SIG-M5 treated with dmso at 0.1 percent for 504 hours (cell line): ENCODE measurements at regions not wholly inside any gene's neighbourhood (a gene's known extent, or its start where the extent isn't known, plus 50 kb on each side); places are given as distances from the start of the nearest gene placed in this dataset.

Experiments
- DNase-seq: peaks from one replicate; lab custom pipeline; 2025; ENCODE audit not compliant: unreplicated experiment; lab: John Stamatoyannopoulos, UW

DNA sequence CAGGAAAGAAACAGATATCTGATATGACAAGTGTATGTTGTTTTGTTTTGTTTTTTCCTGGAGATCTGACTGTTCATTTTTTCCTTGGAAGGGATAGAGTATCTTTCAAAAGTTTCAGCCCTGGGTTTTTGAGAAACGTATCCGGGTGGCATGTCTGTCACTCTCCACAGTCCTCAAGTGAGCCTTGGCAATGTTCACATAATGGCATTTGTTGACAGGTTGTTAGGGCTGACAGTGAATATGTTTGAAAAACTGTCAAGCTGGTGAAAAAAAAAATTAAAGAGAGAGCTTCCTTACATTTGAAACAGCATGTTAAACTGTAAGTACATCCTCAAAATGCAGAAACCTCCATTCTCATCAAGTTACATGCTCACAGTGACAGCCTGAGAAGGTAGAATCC lies 113.0 kb upstream of the DYNLRB2 start:
- DNase-seq, result no peak

DNA sequence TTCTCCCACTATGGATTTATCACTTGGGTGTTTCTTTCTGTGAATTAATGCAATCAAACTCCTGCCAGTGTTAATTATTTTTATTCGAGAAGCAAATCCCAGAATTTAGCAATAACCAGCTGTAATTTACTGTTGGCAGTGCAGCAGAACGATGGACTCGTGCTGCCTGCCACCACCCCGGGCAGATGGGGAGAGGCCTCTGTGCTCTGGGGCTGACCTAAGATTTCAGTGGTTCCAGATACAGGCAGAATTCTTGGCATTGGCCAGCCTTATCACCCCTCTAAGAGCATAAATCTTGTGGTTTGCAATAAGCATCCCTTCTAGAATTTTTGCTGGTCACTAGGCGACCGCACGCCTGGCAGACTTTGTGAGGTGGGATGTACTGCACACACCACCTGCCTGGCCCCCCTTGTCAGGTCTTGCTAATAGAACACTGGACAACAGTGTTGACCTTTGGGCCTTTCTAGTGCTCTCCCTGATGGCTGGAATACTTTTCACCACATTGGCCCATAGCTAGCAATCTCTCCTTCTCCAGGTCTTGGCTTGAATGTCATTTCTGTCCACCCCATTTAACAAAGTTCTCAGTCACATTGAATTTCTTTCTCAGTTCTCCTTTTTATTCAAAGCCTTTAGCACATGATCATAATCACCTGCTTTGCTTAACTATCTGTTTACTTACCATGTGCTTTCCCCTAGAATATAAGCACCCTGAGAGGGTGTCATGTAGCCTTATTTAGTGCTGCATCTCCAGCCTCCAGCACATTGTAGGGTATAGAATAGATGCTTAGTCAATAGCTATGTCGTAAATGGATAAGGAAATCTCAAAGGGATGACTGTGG lies 122.1 kb upstream of the DYNLRB2 start:
- DNase-seq, result no peak

- no peak for DNase-seq
Measured at GRCh38 chr16:80417706-80418271, 123.0 kb upstream of the DYNLRB2 start.

DNA sequence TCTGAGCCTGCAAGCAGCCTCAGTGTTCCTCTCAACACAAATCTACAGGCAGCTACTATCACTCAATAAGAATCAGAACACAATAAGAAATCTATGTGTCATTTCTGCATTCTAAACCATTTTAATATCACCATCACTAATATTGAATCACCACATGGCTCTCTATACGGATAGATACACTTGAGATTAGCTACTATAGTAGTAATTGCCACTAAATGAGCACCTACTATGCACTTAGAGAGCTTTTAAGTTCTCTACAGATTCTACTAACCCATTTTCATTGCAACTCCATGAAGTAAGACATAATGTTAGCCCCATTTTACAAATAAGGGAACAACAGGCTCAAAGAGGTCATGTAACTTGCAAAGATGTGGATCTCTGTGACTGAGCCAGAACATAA lies 132.8 kb upstream of the DYNLRB2 start:
- DNase-seq, result no peak

DNA sequence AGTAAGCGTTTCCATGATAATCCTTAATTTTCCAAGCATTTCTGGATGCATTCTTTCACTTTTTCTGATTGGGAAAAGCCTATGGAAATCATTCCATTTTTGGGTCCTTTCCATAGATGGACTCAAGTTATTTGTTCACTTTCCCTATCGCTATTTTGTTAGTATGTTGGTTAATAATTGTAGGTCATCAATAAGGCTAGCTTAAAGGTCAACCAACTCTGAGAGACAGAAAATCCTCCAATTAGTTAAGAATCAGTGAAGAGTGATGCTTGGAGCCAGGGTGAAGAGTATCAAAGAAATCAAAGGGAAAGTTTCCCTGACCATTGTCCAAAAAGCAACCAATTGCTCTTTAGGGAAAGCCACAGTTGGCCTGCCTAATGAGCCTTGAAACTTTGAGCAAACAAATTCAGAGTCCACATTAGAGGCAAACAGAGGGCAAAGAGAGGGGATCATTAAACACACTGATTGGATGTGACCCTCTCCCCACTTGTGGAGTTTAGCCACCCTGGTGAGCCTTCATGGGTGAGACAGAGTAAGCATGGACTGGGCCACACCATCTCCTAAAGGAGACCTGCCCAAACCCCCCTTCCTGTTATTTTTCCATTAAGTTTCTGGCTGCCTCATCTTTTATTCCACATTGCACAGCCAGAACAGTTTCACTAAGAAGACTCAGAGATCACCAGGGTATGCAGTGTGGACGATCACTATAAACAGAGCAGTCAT lies 133.4 kb upstream of the DYNLRB2 start:
- DNase-seq, result no peak

GRCh38 chr16:80404847-80405246 lies 135.9 kb upstream of the DYNLRB2 start:
- no peak for DNase-seq

DNA sequence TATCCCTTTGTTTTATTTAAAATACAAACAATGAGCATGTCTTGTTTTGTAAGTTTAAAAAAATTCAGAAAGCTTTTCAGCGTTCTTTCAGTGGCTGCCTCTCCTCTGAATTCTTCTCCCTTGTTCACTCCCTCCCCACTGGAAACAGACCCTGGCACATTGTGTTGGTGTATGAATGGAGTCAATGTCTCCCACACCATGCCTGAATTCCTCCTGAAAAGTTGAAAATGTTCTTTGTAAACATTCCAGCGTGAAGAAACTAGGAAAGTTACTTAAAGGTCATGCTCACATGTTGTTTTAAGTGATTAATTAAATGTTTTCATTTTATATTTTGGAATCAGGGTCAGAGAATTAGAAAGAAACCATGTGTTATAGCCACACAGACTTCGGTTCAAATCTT lies 136.9 kb upstream of the DYNLRB2 start:
- no peak for DNase-seq

GRCh38 chr16:80390871-80391489 lies 149.8 kb upstream of the DYNLRB2 start:
- DNase-seq, result no peak

DNA sequence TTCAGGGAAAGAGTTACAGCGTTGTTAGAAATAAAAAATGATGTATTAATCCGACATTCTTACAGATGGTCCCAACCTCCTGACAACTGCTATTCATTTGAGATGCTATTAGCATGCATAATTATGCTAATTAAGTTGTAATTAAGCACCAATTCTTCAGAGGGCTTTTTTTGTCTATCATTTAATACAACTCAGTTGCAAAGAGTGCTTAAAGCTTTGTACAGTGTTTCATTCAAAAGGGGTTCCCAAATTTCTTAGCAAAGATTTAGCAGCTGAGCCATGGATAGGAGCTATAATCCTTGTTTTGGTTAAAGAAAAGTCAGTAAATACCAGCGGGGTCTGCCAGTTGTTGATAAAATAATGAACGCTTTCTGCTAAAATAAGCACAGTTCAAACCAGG lies 150.7 kb upstream of the DYNLRB2 start:
- DNase-seq, result no peak

DNA sequence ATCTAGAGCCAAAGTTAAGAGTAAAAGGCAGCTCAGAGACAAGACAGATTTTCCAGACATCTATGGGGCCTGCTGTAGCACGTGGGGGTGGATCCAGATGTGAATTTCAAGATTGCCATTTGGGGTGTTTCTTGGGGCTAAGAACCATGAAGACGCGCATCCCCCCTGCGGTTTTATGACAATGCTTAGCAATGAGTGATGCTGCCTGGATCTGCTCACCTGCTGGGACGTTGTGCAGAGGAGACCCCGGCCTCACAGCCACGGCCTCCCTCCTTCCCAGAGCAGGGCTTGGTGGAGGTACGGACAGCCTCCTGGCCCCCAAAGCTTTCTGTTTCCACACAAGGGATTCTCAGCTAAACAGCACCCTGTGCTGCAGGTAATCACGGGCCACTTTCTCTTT lies 151.5 kb upstream of the DYNLRB2 start:
- DNase-seq, result no peak

GRCh38 chr16:80387318-80387921 lies 153.4 kb upstream of the DYNLRB2 start:
- no peak for DNase-seq

DNA sequence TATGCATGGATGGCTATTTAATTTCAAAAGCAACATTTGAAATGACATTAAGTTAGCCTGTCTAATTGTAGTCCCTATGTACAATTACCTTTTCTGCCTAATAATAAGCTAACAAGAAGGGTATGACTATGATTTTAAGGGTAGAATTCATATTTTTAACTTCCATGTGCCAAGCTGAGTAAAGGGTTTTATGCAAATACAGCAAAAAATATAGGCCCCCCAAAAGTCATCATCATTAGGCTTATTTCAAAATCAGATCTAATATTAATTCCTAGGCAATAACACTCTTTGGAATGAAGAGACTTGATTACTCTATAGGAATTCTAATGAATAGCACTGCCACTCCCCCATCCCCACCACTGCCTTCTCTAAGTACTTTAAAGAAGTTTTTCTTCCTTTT lies 155.9 kb upstream of the DYNLRB2 start:
- no peak for DNase-seq

DNA sequence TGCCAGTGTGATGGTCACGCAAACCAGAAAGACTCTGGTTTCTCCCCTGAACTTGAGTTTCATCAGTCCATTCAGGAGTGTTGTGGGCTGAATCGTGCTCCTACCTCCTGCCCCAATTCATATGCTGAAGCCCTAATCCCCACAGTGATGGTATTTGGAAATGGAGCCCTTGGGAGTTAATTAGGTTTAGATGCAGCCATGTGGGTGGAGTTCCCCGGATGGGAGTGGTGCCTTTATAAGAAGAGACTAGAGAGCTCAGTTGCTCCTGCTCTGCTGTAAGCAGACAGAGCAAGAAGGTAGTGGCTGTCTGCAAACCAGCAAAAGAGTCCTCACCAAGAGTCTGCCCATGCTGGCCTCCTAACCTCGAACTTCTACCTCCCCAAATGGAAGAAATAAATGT lies 160.3 kb upstream of the DYNLRB2 start:
- no peak for DNase-seq

- DNase-seq, result no peak
Measured at GRCh38 chr16:80377096-80377956, 163.5 kb upstream of the DYNLRB2 start.

- no peak for DNase-seq
Measured at GRCh38 chr16:80375973-80376372, 164.8 kb upstream of the DYNLRB2 start.

- DNase-seq, result no peak
Measured at GRCh38 chr16:80375513-80375912, 165.3 kb upstream of the DYNLRB2 start.

GRCh38 chr16:80372341-80372740 lies 168.5 kb upstream of the DYNLRB2 start:
- DNase-seq, result no peak

GRCh38 chr16:80369138-80369958 lies 171.4 kb upstream of the DYNLRB2 start:
- no peak for DNase-seq

DNA sequence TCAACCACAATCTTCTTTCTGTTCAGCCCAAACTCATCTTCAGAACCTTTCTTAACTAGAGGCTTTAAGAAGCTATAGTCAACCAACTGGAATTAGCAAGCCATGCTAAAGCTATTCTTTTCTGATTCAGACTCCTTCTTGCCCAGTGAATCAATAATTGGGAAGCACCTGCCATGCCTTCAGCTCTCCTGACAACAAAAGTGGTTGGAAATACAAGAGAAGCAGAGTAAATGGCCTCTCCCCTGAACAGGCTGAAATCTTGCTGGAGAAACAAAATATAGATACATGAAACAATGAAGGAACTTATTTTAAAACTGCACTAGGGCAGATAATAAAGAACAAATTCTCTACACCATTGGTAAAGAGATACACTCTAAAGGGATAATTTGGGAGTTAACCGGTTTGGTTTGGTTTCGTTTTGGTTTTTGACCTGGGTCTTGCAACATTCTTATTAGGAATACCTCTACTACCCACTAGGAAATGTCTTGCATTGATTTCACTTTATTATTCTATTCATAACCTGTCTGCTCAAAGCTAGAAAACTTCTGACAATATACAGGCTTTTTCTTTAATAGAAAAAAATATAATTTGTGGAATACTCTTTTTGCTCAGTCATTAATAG lies 173.6 kb upstream of the DYNLRB2 start:
- no peak for DNase-seq
